HG03039 (cell line): ENCODE measurements at regions not wholly inside any gene's neighbourhood (a gene's known extent, or its start where the extent isn't known, plus 50 kb on each side); places are given as distances from the start of the nearest gene placed in this dataset.

Experiments used
- ATAC-seq: cut with Tn5 transposase; IDR thresholded peaks from one replicate; pipeline ENCODE4 v1.9.1; 2021; ENCODE audit warnings: mild to moderate bottlenecking, moderate library complexity; ENCODE audit not compliant: unreplicated experiment

- ATAC-seq: no peak
Observed at GRCh38 chr17:53353919-53354351, 468.8 kb upstream of the KIF2B start.

GRCh38 chr17:53344778-53345177 lies 477.9 kb upstream of the KIF2B start:
- ATAC-seq: no peak

GRCh38 chr17:53336281-53336680 lies 486.4 kb upstream of the KIF2B start:
- ATAC-seq: no peak

GRCh38 chr17:53335443-53335842 lies 487.3 kb upstream of the KIF2B start:
- no peak for ATAC-seq

- ATAC-seq: no peak
Observed at GRCh38 chr17:53330756-53331155, 492.0 kb upstream of the KIF2B start.

GRCh38 chr17:53321651-53322050 lies 501.1 kb upstream of the KIF2B start:
- no peak for ATAC-seq

GRCh38 chr17:53319947-53320346 lies 502.8 kb upstream of the KIF2B start:
- no peak for ATAC-seq

- no peak for ATAC-seq
Observed at GRCh38 chr17:53316988-53317387, 505.7 kb upstream of the KIF2B start.

- ATAC-seq: no peak
Observed at GRCh38 chr17:53316073-53316472, 506.7 kb upstream of the KIF2B start.

GRCh38 chr17:53314521-53314920 lies 508.2 kb upstream of the KIF2B start:
- ATAC-seq: no peak

- no peak for ATAC-seq
Observed at GRCh38 chr17:53313746-53314145, 509.0 kb upstream of the KIF2B start.

GRCh38 chr17:53278466-53278865 lies 544.3 kb upstream of the KIF2B start:
- ATAC-seq: no peak

- ATAC-seq: no peak
Observed at GRCh38 chr17:53273126-53273525, 549.6 kb upstream of the KIF2B start.

- no peak for ATAC-seq
Observed at GRCh38 chr17:53270936-53271335, 551.8 kb upstream of the KIF2B start.

- no peak for ATAC-seq
Observed at GRCh38 chr17:53264730-53265129, 558.0 kb upstream of the KIF2B start.

- no peak for ATAC-seq
Observed at GRCh38 chr17:53253956-53254597, 568.6 kb upstream of the KIF2B start.

GRCh38 chr17:53249036-53249435 lies 573.7 kb upstream of the KIF2B start:
- ATAC-seq: no peak

GRCh38 chr17:53234138-53234537 lies 588.6 kb upstream of the KIF2B start:
- no peak for ATAC-seq

- ATAC-seq: no peak
Observed at GRCh38 chr17:53227514-53227913, 595.2 kb upstream of the KIF2B start.

- ATAC-seq: no peak
Observed at GRCh38 chr17:53227111-53227510, 595.6 kb upstream of the KIF2B start.

- no peak for ATAC-seq
Observed at GRCh38 chr17:53219821-53220220, 602.9 kb upstream of the KIF2B start.

- no peak for ATAC-seq
Observed at GRCh38 chr17:53218723-53219122, 604.0 kb upstream of the KIF2B start.

- ATAC-seq: no peak
Observed at GRCh38 chr17:53217311-53217710, 605.4 kb upstream of the KIF2B start.
